HL-60 (cell line): ENCODE measurements at regions not wholly inside any gene's neighbourhood (a gene's known extent, or its start where the extent isn't known, plus 50 kb on each side); places are given as distances from the start of the nearest gene placed in this dataset.

ENCODE experiments used
- CTCF ChIP-seq: IDR thresholded peaks from one replicate; pipeline ENCODE4 v1.5.1; 2011; ENCODE audit warnings: low read length, control low read depth, inconsistent platforms; ENCODE audit not compliant: insufficient read depth
- POLR2AphosphoS5 ChIP-seq: IDR thresholded peaks from 2 replicates; pipeline ENCODE4 v1.6.1; 2012; ENCODE audit warnings: low read depth

- TF ChIP-seq CTCF (no peak), POLR2AphosphoS5 (no peak)
Observed at GRCh38 chr5:155696362-155696761, 630.6 kb upstream of the SGCD start.
